ENCODE measurements at regions not wholly inside any gene's neighbourhood (a gene's known extent, or its start where the extent isn't known, plus 50 kb on each side); places are given as distances from the start of the nearest gene placed in this dataset.

- DNase-seq: no peak
Measured at GRCh38 chr5:5930561-5930960, 447.8 kb downstream of the MED10 start.

- DNase-seq: no peak
Measured at GRCh38 chr5:5929291-5930020, 448.9 kb downstream of the MED10 start.

DNA sequence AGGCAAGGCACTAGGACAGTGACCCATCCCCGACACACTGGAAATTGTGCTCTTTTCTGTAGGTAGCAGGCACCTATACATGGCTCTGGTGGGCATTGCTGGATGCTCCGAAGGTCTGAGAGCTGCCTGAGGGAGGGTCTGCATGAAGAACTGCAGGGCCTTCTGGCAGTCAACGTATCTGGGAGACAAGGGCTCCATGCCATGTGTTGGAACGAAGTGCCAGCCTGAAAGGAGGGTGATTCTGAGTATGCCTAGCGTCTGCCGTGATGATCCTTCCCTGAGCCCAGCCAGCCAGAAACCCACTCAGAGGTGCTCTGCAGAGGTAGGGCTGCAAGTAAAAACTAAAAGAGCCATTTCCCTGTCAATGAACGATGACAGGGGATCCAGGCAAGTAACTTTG lies 453.2 kb downstream of the MED10 start:
- no peak for DNase-seq

DNA sequence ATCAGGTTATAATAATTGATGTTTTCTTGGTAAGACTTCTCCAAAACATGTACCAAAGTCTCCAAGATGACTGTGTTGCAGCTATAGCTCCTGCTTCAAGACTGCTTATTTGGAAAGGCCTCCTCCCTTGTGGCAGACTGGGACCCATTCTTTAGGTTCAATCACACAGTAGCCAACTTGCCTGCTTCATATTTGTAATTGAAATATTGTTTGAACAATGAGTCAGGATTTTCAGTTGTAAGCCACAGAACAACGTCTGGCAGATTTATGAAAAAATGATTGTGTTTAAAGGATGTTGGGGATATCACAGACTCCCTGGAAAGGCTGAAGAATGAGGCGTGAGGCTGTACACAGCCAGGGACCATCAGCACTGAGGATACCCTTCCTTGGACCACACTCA lies 458.9 kb downstream of the MED10 start:
- no peak for DNase-seq

DNA sequence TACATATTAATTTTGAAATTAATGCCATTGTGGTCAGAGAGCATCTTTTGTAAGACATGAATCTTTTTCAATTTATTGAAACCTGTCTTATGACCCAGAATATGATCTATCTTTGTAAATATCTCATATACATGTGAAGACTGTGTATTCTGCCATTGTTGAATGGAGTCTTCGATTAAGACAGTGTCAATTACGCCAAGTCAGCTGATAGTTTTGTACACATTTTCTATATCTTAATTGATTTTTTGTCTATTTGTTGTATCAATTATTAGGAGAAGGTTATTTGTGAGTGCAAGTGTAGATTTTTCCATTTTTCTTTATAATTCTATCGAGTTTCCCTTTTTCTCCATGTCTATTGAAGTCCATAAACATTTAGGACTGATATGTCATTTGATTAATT lies 471.6 kb downstream of the MED10 start:
- no peak for DNase-seq

- DNase-seq: no peak
Measured at GRCh38 chr5:5905186-5905585, 473.2 kb downstream of the MED10 start.

DNA sequence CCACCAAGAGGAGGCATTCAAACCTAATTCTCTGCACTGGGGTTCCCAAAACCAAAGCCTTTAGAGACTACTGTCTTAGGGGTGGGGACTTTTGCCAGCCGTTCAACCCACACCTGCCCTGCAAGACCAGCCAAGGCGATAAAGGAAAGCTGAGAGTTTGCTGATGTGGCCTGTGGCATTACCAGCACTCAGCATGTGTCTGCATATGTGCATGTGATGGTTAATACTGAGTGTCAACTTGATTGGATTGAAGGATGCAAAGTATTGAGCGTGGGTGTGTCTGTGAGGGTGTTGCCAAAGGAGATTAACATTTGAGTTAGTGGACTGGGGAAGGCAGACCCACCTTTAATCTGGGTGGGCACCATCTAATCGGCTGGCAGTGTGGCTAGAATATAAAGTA lies 474.2 kb downstream of the MED10 start:
- DNase-seq: no peak

DNA sequence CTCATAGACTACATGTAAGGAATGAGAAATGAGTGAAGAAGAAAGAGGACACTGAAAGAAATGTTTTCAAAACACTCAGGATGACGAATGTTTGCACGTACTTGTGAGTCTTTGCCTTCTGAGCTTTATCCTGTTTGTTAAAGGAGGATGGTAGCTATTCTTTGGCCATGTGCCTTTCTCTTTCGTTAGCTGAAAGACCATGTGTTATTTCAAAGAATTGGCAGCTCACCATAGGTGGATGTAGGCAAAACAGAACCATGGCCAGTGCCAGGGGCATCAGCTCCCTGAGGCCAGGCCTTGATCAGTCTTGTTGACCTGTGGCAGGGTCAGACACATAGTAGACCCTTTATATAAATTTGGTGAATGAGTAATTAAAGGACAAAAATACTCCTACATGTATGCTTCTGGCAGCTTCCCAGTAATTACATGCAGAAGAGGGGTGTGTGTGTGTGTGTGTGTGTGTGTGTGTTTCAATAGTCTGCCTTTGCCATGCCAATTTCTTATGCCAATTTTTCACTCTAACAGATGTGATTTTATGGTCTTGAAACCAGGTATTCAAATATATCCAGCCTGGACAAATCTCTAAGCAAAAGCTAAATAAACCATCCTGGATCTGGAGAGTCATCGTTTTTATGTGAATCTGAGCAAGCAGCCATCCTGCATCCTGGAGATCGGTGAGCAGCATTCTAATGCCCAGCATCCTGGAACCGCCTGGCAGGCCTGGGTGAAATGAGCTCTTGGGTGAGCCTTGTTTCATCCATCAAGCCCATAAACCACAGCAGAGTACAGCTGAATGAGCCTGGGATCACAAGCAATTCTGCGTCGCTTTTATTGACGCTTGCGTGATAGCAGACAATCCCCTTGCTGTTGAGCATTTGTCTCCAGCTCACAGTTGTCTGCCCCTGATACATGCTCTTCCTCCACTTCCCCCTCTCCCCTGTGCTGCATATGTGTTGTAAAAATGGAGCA lies 475.4 kb downstream of the MED10 start:
- no peak for DNase-seq

DNA sequence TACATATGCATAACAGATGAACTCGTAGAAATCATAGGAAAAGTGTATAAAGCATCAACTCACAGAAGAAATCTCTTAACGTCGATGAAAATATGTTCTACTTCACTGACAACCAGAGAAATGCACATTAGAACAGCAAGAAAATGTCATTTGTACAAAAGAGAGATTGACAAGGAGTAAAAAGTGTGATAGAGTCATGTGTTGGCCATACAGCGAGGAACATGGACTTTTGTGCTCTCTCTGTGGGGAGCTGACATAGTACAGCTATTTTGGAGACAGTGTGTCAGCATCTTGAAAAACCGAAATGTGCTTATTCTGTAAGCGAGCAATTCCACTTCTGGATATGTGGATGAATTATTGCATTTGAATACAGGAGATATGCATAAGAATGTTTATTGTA lies 477.9 kb downstream of the ICE1 start:
- no peak for DNase-seq

GRCh38 chr5:5899716-5900115 lies 477.2 kb downstream of the ICE1 start:
- no peak for DNase-seq

DNA sequence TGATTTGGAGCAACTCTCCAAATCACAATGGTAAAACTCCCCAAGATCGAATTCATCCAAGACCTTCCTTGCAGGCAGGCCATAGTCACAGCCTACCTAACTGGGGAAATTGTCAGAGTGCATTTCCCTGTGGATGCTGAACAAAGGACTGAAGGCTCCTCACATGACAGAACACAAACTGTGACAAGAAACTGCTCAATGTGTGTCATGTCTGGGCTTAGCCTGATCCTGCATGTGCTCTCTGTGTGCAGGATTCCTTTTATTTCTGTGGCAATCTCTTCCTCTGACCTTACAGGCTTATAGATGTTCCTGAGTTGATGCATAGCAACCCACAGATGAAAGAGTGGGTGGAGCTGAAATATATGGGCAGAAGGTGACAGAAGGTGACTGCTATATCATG lies 465.8 kb downstream of the ICE1 start:
- DNase-seq: no peak

GRCh38 chr5:5887833-5888232 lies 465.4 kb downstream of the ICE1 start:
- no peak for DNase-seq

DNA sequence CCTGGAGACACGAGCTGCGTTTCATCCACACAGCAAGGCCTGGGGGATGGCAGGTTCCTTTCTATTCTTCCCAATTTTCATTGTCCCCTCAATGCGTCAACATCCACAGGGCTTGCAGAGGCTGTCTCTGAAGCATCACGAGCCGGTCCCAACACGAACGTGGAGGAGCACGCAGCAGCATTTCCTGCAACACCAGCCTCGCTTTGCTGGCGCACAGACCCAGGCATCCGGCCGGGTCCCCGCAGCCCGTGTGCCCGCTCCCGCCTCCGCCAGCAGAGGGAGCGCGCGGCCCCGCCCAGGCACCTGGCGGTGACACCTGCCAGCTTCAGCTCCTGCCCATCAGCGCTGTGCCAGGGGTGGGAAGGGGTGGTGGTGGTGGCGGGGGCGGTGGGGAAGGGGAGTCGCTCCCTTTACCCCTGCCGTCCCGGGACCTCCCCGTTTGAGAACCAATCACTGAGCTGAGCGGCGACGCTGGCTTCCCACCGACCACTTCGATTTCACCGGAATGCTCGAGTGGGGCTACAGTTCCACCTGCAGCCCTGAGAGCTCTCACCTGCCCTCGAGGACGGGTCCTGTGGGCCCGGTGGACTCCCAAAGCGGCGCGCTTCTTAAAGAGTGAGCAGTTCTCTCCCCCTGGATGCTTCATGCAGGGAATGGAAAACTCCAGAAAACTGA lies 464.5 kb downstream of the ICE1 start:
- DNase-seq: no peak

DNA sequence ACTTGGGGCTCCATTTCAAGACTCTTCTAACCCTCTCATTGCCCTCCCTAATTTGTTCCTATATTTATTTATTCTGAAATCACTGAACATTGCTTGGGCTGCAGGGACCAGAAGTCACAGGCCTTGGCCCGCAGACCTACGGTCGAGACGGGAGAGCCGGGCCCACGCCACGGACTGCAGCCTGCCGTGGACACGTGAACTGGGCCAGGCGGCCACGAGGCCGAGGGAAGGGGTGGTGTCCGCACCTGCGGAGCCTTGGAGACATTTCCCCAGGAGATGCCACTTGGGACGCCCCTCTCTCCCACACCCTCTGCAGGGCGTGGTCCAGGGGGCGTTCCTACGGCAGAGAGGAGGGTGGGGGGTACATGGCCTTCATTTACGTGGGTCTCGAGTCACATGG lies 463.9 kb downstream of the ICE1 start:
- no peak for DNase-seq

DNA sequence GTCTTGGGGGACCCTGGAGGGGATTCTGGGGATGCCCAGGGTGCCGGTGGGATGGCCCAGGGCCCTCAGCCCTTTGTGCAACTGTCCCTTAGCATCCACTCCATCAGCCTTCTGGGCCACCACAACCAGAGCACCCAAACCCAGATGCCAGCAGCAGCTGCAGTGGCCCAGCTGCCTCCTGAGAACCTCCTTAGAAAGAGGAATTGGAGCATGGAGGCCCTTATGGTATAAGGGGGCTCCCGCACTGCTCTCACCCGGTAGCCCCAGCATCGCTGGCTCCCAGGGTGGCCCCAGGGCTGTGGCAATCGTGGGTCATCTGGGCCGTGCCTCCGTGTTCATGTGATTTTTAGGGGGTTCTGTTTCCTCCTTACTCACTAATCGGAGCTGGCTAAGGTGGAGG lies 463.3 kb downstream of the ICE1 start:
- no peak for DNase-seq

DNA sequence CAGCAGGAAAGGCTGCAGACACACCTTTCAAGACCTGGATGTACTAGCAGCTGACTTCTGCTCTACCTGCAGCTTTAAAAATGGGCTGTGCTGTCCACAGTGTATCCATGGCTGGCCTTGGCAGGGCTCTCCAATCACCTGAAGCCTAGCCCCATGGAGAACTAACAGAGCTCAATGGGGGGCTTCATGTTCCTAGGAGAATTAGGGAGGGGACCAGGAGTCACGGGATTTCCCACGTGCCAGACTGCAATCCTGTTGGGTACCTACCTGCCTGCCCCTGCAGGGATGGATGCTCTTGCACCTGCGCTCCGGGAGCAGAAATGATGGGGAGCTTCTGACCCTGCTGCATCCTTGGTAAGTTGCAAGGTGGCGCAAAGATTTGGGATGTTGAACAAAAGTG lies 462.1 kb downstream of the ICE1 start:
- DNase-seq: no peak

- no peak for DNase-seq
Measured at GRCh38 chr5:5883562-5883961, 461.1 kb downstream of the ICE1 start.

- no peak for DNase-seq
Measured at GRCh38 chr5:5883146-5883545, 460.7 kb downstream of the ICE1 start.

GRCh38 chr5:5882706-5883105 lies 460.2 kb downstream of the ICE1 start:
- DNase-seq: no peak

- DNase-seq: no peak
Measured at GRCh38 chr5:5881294-5881693, 458.8 kb downstream of the ICE1 start.

DNA sequence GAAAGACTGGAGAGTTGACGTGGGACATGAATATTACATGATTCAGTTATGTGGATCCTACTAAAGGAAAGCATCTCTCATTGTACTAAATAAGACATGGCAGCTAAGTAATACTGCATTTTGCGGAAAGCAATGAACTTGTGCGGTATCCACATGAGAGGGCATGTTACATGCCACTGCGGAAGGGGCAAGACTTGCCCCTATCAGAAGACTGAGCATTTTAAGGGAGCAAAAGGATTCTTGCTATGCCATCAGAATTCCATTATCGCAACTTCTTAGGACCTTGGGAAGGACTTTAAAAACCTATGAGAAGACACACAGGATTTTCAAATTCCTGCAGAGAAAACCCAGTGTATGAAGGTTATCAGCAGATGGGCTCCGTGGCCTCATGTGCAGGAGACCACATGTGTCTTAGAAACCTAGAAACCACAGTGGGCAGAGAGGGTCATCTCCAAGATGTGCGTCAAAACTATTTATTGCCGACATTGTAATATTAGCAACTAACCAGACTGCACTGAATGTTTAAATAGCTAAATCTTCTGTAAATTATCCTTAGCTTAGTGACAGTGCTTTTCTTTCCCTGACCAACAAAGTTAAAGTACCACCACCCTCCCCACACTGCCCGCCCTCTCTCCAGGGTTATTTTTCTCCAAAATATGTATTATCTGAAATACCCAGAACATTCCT lies 457.7 kb downstream of the ICE1 start:
- DNase-seq: no peak

GRCh38 chr5:5857396-5857795 lies 434.9 kb downstream of the ICE1 start:
- DNase-seq: no peak

- no peak for DNase-seq
Measured at GRCh38 chr5:5854087-5854486, 431.6 kb downstream of the ICE1 start.
